NB4 (cell line): ENCODE measurements at regions not wholly inside any gene's neighbourhood (a gene's known extent, or its start where the extent isn't known, plus 50 kb on each side); places are given as distances from the start of the nearest gene placed in this dataset.
"Not testable (repeated sequence)": the region's sequence is repeated elsewhere in the genome, so short reads cannot be mapped to it uniquely, and the experiment has no call there.

Source experiments
- DNase-seq: peaks from one replicate; pipeline ENCODE4 v3.0.0; 2010; ENCODE audit warnings: low read depth
- H3K4me3 ChIP-seq: one replicate; pipeline ENCODE4 v1.5.1; 2011; ENCODE audit warnings: mild to moderate bottlenecking, low read depth, low read length, moderate library complexity
- CTCF ChIP-seq: IDR thresholded peaks from one replicate; pipeline ENCODE4 v1.5.1; 2012; ENCODE audit warnings: low read depth, low read length
- MAX ChIP-seq: IDR thresholded peaks from 2 replicates; pipeline ENCODE4 v1.6.1; 2011; ENCODE audit warnings: low read depth, low read length
- MYC ChIP-seq: IDR thresholded peaks from 2 replicates; pipeline ENCODE4 v1.6.1; 2011; ENCODE audit warnings: low read depth, low read length
- POLR2A ChIP-seq: IDR thresholded peaks from 2 replicates; pipeline ENCODE4 v1.6.1; 2011; ENCODE audit warnings: mild to moderate bottlenecking; ENCODE audit not compliant: insufficient read length; ENCODE audit errors: extremely low read depth

- TF ChIP-seq MAX (no peak), MYC (no peak), CTCF (no peak), POLR2A (no peak)
These were observed 178.9 kb upstream of the SERPINE2 start for GRCh38 chr2:224217962-224218347.

DNA sequence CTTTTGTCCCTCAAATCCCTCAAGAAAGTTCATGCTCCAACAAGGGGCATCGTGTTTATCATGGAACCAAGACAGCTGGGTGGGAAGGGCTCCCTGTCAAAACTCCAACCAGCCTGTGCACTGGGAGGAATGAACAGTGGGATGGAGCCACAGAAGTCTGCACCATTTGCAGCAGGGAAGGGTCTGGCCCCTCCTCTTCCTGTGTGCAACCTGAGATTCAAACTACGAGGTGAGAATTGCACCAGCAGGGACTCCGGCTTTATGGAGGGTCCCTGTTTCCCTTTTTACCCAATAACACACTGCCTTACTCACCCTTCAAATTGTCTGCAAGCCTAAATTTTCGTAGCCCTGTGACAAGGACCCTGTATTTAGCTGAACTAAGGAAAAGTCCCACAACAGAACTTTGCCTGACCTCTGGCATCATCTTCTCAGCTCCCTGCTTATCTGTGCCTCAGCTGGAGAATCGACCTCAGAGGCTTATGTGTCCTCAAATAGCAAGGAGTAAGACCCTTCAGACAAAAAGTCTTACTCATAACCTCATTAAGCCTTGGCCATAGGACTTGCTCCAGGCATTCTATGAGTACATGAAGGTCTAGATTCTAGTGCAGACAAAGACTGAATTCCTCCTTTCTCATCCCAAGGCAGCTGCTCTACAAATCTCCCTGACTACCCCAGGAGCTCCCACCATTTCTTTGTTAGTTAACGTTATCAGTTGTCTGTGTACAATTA lies 178.3 kb upstream of the SERPINE2 start:
- H3K4me3 ChIP-seq: no peak overlapping the region
- no peak for TF ChIP-seq MAX
- no peak for TF ChIP-seq MYC
- no peak for TF ChIP-seq CTCF
- TF ChIP-seq POLR2A: no peak
- DNase-seq: no peak

More at GRCh38 chr2:224217962-224218347, 178.9 kb upstream of the SERPINE2 start:
- no peak overlapping the region for H3K4me3 ChIP-seq
- DNase-seq: no peak

DNA sequence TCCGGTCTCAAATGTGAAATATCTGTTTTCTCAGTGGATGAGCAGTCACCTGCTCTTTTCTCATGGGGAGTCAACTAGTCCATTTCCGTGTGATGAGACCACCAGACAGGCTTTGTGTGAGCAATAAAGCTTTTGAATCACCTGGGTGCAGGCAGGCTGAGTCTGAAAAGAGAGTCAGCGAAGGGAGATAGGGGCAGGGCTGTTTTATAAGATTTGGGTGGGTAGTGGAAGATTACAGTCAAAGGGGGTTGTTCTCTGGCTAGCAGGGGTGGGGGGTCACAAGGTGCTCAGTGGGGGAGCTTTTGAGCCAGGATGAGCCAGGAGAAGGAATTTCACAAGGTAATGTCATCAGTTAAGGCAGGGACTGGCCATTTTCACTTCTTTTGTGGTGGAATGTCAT lies 176.5 kb upstream of the SERPINE2 start:
- not testable (repeated sequence) for DNase-seq, H3K4me3 ChIP-seq

- TF ChIP-seq MYC: no peak
- no peak for TF ChIP-seq CTCF
- no peak for TF ChIP-seq MAX
- TF ChIP-seq POLR2A: no peak
- no peak for DNase-seq
- no peak overlapping the region for H3K4me3 ChIP-seq
These were observed 174.3 kb upstream of the SERPINE2 start for GRCh38 chr2:224213396-224213795.

DNA sequence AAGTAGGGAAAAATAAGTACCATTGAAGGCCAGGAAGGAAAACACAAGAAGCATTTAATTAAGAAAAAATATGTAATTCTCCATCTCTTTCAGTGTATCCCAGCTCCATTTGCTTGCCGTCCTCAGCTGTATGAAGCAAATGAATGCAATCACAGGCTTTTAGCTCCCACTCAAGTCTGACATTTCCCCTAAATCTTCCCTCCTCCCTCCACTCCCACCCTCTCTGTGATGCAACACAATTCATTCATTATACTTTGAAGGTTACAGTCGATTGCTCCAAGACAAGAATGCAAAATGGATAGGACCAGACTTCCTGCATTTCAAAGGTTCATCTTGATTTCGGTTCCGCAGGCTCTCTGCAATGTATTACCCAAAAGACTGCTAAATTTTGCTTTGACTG lies 172.7 kb upstream of the SERPINE2 start:
- TF ChIP-seq CTCF (no peak), MYC (no peak), MAX (no peak), POLR2A (no peak)
- no peak for DNase-seq
- no peak overlapping the region for H3K4me3 ChIP-seq

GRCh38 chr2:224211181-224211480 lies 172.0 kb upstream of the SERPINE2 start:
- no peak for DNase-seq
- no peak for TF ChIP-seq MYC
- no peak for TF ChIP-seq MAX
- H3K4me3 ChIP-seq: no peak overlapping the region
